K562 (cell line): ENCODE measurements at regions not wholly inside any gene's neighbourhood (a gene's known extent, or its start where the extent isn't known, plus 50 kb on each side); places are given as distances from the start of the nearest gene placed in this dataset.

Source experiments
- ATAC-seq: fragments of 200-7000 bp; cut with Tn5 transposase; 3 replicates; pipeline ENCODE4 v1.9.1; 2020; ENCODE audit warnings: moderate library complexity
- BruUV-seq: library from RNA; stranded (reverse); fragments of 400-500 nt; replicated peaks from 2 replicates; lab custom pipeline; 2021; lab: Mats Ljungman, UMichigan
- CTCF ChIA-PET: fragments of 300-600 bp; formaldehyde crosslinking; extraction: SDS; loops from one replicate; lab custom pipeline; 2021; ENCODE audit warnings: low intra/inter-chr PET ratio; lab: Yijun Ruan, JAX
- POLR2A ChIA-PET: fragments of 300-600, 350-650 bp; sonication (Branson Sonifier 250); formaldehyde crosslinking; extraction: SDS; loops from one replicate; lab custom pipeline; 2021; ENCODE audit warnings: antibody characterized with exemption, inconsistent platforms; lab: Yijun Ruan, JAX
- DNase-seq, 4 experiments: peaks; one replicate each; pipeline versions ENCODE4 v3.0.0 to v3.0.0-alpha.2; 2011 to 2018; ENCODE audit warnings: low spot score in 3 of 4, mixed read lengths in 3 of 4; ENCODE audit errors: extremely low read depth in 1 of 4
- FAIRE-seq: peaks from 2 replicates; lab custom pipeline; 2011; peaks lifted over from hg19 to GRCh38; lab: Jason Lieb, UNC
- H2AFZ ChIP-seq: 2 replicates; pipeline ENCODE4 v1.6.0; 2011; ENCODE audit warnings: low read depth, low read length, control low read depth, inconsistent platforms
- H3K27ac ChIP-seq: fragments of 200-600 bp; 3 replicates; pipeline ENCODE4 v1.8.0; 2011; ENCODE audit warnings: low read depth, mild to moderate bottlenecking, control low read depth, inconsistent platforms, low read length, moderate library complexity, mixed read lengths; ENCODE audit errors: extremely low read depth
- H3K27me3 ChIP-seq, 2 experiments: fragments of 300-600 bp in 1 of 2; 2 replicates in 1 of 2; 3 replicates in 1 of 2; pipeline versions ENCODE4 v1.6.0 to v1.8.0; 2011; ENCODE audit warnings: inconsistent platforms in 2 of 2, low read length in 2 of 2, mild to moderate bottlenecking in 1 of 2, mixed read lengths in 1 of 2, moderate library complexity in 1 of 2; ENCODE audit not compliant: control insufficient read depth in 2 of 2, insufficient read depth in 2 of 2
- H3K36me3 ChIP-seq: fragments of 300-600 bp; 3 replicates; pipeline ENCODE4 v1.8.0; 2011; ENCODE audit warnings: mild to moderate bottlenecking, low read length, inconsistent platforms; ENCODE audit not compliant: control insufficient read depth, insufficient read depth
- H3K4me1 ChIP-seq, 2 experiments: fragments of 200-600 bp in 1 of 2; replicated peaks in 1 of 2; 2 replicates in 1 of 2; 3 replicates in 1 of 2; pipeline versions ENCODE4 v1.5.1 to v1.8.0; 2011; ENCODE audit warnings: inconsistent platforms in 2 of 2, low read length in 2 of 2, mild to moderate bottlenecking in 1 of 2, mixed read lengths in 1 of 2, moderate library complexity in 1 of 2; ENCODE audit not compliant: control insufficient read depth in 2 of 2, insufficient read depth in 2 of 2
- H3K4me2 ChIP-seq: 2 replicates; pipeline ENCODE4 v1.6.1; 2011; ENCODE audit warnings: low read length, control low read depth, inconsistent platforms, mixed read lengths; ENCODE audit not compliant: insufficient read depth
- H3K4me3 ChIP-seq: fragments of 200-600 bp; sonication (generic), shearing (Covaris generic); 2 replicates; pipeline ENCODE4 v1.5.1; 2016; ENCODE audit warnings: control low read depth, inconsistent platforms
- H3K79me2 ChIP-seq: fragments of 200-600 bp; 3 replicates; pipeline ENCODE4 v1.8.0; 2011; ENCODE audit warnings: low read length, inconsistent platforms; ENCODE audit not compliant: control insufficient read depth, insufficient read depth
- H3K9ac ChIP-seq, 2 experiments: 2 replicates each; pipeline versions ENCODE4 v1.6.0 to v1.6.1; 2011; ENCODE audit warnings: low read depth in 2 of 2, low read length in 2 of 2, control low read depth in 1 of 2, inconsistent platforms in 1 of 2, mild to moderate bottlenecking in 1 of 2, mixed read lengths in 1 of 2; ENCODE audit not compliant: insufficient read depth in 1 of 2
- H3K9me1 ChIP-seq: one replicate; pipeline ENCODE4 v1.6.0; 2011; ENCODE audit warnings: inconsistent platforms, mild to moderate bottlenecking, low read length, moderate library complexity; ENCODE audit not compliant: control insufficient read depth, insufficient read depth
- H3K9me3 ChIP-seq: replicated peaks from 2 replicates; pipeline ENCODE4 v1.5.1; 2011; ENCODE audit warnings: low read depth, low read length, inconsistent platforms; ENCODE audit not compliant: control insufficient read depth, insufficient read depth
- H4K20me1 ChIP-seq: replicated peaks from 2 replicates; pipeline ENCODE4 v1.6.1; 2011; ENCODE audit warnings: low read length, inconsistent platforms, mixed read lengths; ENCODE audit not compliant: control insufficient read depth, insufficient read depth
- ARID4B ChIP-seq: sonication (generic); formaldehyde crosslinking; IDR thresholded peaks from 2 replicates; pipeline ENCODE4 v1.8.0; 2022; ENCODE audit warnings: mild to moderate bottlenecking, missing genetic modification reagents
- CHD2 ChIP-seq: IDR thresholded peaks from 2 replicates; pipeline ENCODE4 v1.6.1; 2011; ENCODE audit warnings: low read depth, low read length
- DDX20 ChIP-seq: fragments of 450-650 bp; IDR thresholded peaks from 2 replicates; pipeline ENCODE4 v1.6.1; 2016; ENCODE audit warnings: missing genetic modification characterization, low read depth, mild to moderate bottlenecking, missing compliant biosample characterization, moderate library complexity
- GTF2E2 ChIP-seq: fragments of 200-800 bp; sonication (Bioruptor generic); IDR thresholded peaks from 2 replicates; pipeline ENCODE4 v1.6.1; 2016; ENCODE audit warnings: missing genetic modification characterization, missing compliant biosample characterization
- RUNX1 ChIP-seq: sonication (generic); IDR thresholded peaks from 2 replicates; pipeline ENCODE4 v1.6.1; 2016; ENCODE audit warnings: antibody characterized with exemption, low read depth
- ZFP91 ChIP-seq: sonication (generic); formaldehyde crosslinking; IDR thresholded peaks from 2 replicates; pipeline ENCODE4 v1.8.0; 2022; ENCODE audit warnings: mild to moderate bottlenecking, missing genetic modification reagents
- ZNF445 ChIP-seq: fragments of 250-450 bp; sonication (Bioruptor Pico); IDR thresholded peaks from 2 replicates; pipeline ENCODE4 v1.4.0; 2020; ENCODE audit warnings: low read depth, mild to moderate bottlenecking, moderate library complexity
- ZNF778 ChIP-seq: fragments of 450-650 bp; formaldehyde crosslinking; IDR thresholded peaks from 2 replicates; pipeline ENCODE4 v1.4.0; 2020; ENCODE audit warnings: mild to moderate bottlenecking, moderate library complexity
- WGBS: fragments of 100-300 bp; shearing (Covaris generic); methylation state at CpG from one replicate; pipeline ENCODE4 v1.1.6; 2016; ENCODE audit warnings: low coverage, mixed read lengths; ENCODE audit not compliant: insufficient coverage; ENCODE audit errors: missing lambda C conversion rate; 5-methylcytosine and 5-hydroxymethylcytosine counted together
- in situ Hi-C: fragments of 300-500 bp; cut with MboI; formaldehyde crosslinking; loops from 4 replicates; pipeline ENCODE4 v1.15.0; 2018; ENCODE audit warnings: inconsistent platforms, mixed read lengths
- intact Hi-C: fragments of 100-400 bp; cut with micrococcal nuclease; formaldehyde crosslinking; loops from 2 replicates; pipeline ENCODE4 v1.14.2; 2022
- TF ChIP-seq, protein P1 (sequence below): fragments of 450-650 bp; IDR thresholded peaks from 2 replicates; pipeline ENCODE4 v1.6.1; 2014; ENCODE audit warnings: low read depth, mild to moderate bottlenecking, moderate library complexity, borderline replicate concordance
- TF ChIP-seq, protein P2 (sequence below), 2 experiments: fragments of 250-450 bp in 1 of 2; fragments of 450-650 bp in 1 of 2; sonication (Bioruptor Pico) in 1 of 2; IDR thresholded peaks; 2 replicates each; pipeline versions ENCODE4 v1.6.1 to v1.8.0; 2016 to 2021; ENCODE audit warnings: mild to moderate bottlenecking in 2 of 2, moderate library complexity in 2 of 2, missing compliant biosample characterization in 1 of 2, missing genetic modification characterization in 1 of 2

- TF ChIP-seq ARID4B: no peak
Measured at GRCh38 chr5:164435576-164435975, 930.2 kb downstream of the MAT2B start (continued).

GRCh38 chr5:164439799-164440198, 934.4 kb downstream of the MAT2B start:
- CTCF ChIA-PET: no interaction called here
- no peaks in the 10 kb centered on the region for H3K79me2 ChIP-seq
- TF ChIP-seq DDX20 (tag): no peak
- TF ChIP-seq, protein P1, sequence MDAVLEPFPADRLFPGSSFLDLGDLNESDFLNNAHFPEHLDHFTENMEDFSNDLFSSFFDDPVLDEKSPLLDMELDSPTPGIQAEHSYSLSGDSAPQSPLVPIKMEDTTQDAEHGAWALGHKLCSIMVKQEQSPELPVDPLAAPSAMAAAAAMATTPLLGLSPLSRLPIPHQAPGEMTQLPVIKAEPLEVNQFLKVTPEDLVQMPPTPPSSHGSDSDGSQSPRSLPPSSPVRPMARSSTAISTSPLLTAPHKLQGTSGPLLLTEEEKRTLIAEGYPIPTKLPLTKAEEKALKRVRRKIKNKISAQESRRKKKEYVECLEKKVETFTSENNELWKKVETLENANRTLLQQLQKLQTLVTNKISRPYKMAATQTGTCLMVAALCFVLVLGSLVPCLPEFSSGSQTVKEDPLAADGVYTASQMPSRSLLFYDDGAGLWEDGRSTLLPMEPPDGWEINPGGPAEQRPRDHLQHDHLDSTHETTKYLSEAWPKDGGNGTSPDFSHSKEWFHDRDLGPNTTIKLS: no peak
- TF ChIP-seq CHD2: no peak
- no peak for TF ChIP-seq ZFP91 (CRISPR knock-in tag)
- TF ChIP-seq ZNF778 (CRISPR knock-in tag): no peak
- TF ChIP-seq ZNF445 (CRISPR knock-in tag): no peak
- TF ChIP-seq, protein P2, sequence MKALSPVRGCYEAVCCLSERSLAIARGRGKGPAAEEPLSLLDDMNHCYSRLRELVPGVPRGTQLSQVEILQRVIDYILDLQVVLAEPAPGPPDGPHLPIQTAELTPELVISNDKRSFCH (CRISPR knock-in tag; IDR thresholded peaks at IDR 0.05): no peak
- TF ChIP-seq, protein P2 (tag; IDR thresholded peaks at IDR 0.05): no peak
- TF ChIP-seq RUNX1: no peak
- no peak for TF ChIP-seq GTF2E2 (tag)

More at GRCh38 chr5:164439799-164440198, 934.4 kb downstream of the MAT2B start:
- H3K27ac ChIP-seq: no peak overlapping the region
- FAIRE-seq: no peak
- WGBS: 50% methylated on average over 1 of the region's 1 CpG
- no peak for DNase-seq
- POLR2A ChIA-PET: interaction anchor here (0.9 kb wide), 1 partner anchor 13 kb away, joined by 3 read pairs; no protein-coding TSS in a partner anchor
- H3K9me1 ChIP-seq: no peaks in the 10 kb centered on the region
- H2AFZ ChIP-seq: no peak overlapping the region
- intact Hi-C loops (no loop called here), in situ Hi-C loops (no loop called here)
- no TSS peak for BruUV-seq
- H3K4me3 ChIP-seq: no peak overlapping the region
- no peaks in the 10 kb centered on the region for H3K4me1 ChIP-seq
- H3K9me3 ChIP-seq: no peaks in the 10 kb centered on the region
- no peak overlapping the region for H3K4me2 ChIP-seq
- no peaks in the 10 kb centered on the region for H4K20me1 ChIP-seq
- no peaks in the 10 kb centered on the region for H3K27me3 ChIP-seq
- H3K9ac ChIP-seq: no peak overlapping the region
- no peak for ATAC-seq
- H3K36me3 ChIP-seq: no peaks in the 10 kb centered on the region
